Lung (tissue), 11 donors: ENCODE measurements at regions not wholly inside any gene's neighbourhood (a gene's known extent, or its start where the extent isn't known, plus 50 kb on each side); places are given as distances from the start of the nearest gene placed in this dataset.

Experiments
- ATAC-seq: fragments of 200-7000 bp; cut with Tn5 transposase; one replicate; pipeline ENCODE4 v1.9.1; 2020; ENCODE audit warnings: moderate number of reproducible peaks; ENCODE audit not compliant: insufficient read depth, low FRiP score
- DNase-seq, 3 donors: peaks; one replicate each; pipeline ENCODE4 v3.0.0-alpha.2; 2013 to 2017
- H3K27ac ChIP-seq, 2 donors: one replicate each; pipeline ENCODE4 v1.5.1; 2013; ENCODE audit warnings: mild to moderate bottlenecking in 2 of 2, moderate library complexity in 2 of 2, control low read depth in 1 of 2, inconsistent platforms in 1 of 2, low read depth in 1 of 2, low read length in 1 of 2
- H3K27me3 ChIP-seq, 3 donors: one replicate each; pipeline ENCODE4 v1.5.1; 2013; ENCODE audit warnings: low read length in 2 of 3; ENCODE audit not compliant: control insufficient read depth in 3 of 3, insufficient read depth in 3 of 3
- H3K36me3 ChIP-seq, 4 donors: one replicate each; pipeline ENCODE4 v1.5.1; 2013; ENCODE audit warnings: low read length in 4 of 4, mild to moderate bottlenecking in 1 of 4, moderate library complexity in 1 of 4; ENCODE audit not compliant: control insufficient read depth in 4 of 4, insufficient read depth in 4 of 4
- H3K4me1 ChIP-seq, 5 donors: one replicate each; pipeline ENCODE4 v1.5.1; 2013; ENCODE audit warnings: low read length in 5 of 5, mild to moderate bottlenecking in 2 of 5, moderate library complexity in 1 of 5; ENCODE audit not compliant: control insufficient read depth in 5 of 5, insufficient read depth in 5 of 5
- H3K4me3 ChIP-seq: one replicate; pipeline ENCODE4 v1.5.1; 2013; ENCODE audit warnings: mild to moderate bottlenecking, control low read depth, moderate library complexity
- H3K9ac ChIP-seq, 2 donors: one replicate each; pipeline ENCODE4 v1.5.1; 2013; ENCODE audit warnings: low read length in 2 of 2, control low read depth in 1 of 2; ENCODE audit not compliant: insufficient read depth in 1 of 2
- H3K9me3 ChIP-seq, 4 donors: one replicate each; pipeline ENCODE4 v1.5.1; 2013; ENCODE audit warnings: low read length in 3 of 4, mild to moderate bottlenecking in 1 of 4, moderate library complexity in 1 of 4; ENCODE audit not compliant: control insufficient read depth in 4 of 4, insufficient read depth in 3 of 4
- WGBS, 2 donors: extraction: QIAGEN DNeasy Blood & Tissue Kit; methylation state at CpG; one replicate each; pipeline ENCODE4 v1.1.7; 2013; 5-methylcytosine and 5-hydroxymethylcytosine counted together
- TF ChIP-seq, protein P1 (sequence below): IDR thresholded peaks from 2 replicates; pipeline ENCODE4 v1.5.1; 2012; ENCODE audit warnings: mild to moderate bottlenecking; ENCODE audit errors: control extremely low read depth, extremely low read depth
- donor health status: control.
- donor health status: control.
- donor health status: Bipolar disorder and iron deficiency.
- donor health status: healthy.
- donor health status: DM: yes; HTN: yes; CAD: no.

GRCh38 chr6:66526061-66526460 is 819.0 kb upstream of the EYS start:
- no peaks in the 10 kb centered on the region for H3K36me3 ChIP-seq
- H3K27me3 ChIP-seq: no peaks in the 10 kb centered on the region
- no peak overlapping the region for H3K27ac ChIP-seq
- 90 to 91% methylated on average over 3 of the region's 3 CpGs for WGBS, 2 donors
- DNase-seq: no peak
- H3K9me3 ChIP-seq: no peaks in the 10 kb centered on the region
- H3K4me3 ChIP-seq: no peak overlapping the region
- no peak for ATAC-seq
- no peak overlapping the region for H3K9ac ChIP-seq
- H3K4me1 ChIP-seq: no peaks in the 10 kb centered on the region
- TF ChIP-seq, protein P1, sequence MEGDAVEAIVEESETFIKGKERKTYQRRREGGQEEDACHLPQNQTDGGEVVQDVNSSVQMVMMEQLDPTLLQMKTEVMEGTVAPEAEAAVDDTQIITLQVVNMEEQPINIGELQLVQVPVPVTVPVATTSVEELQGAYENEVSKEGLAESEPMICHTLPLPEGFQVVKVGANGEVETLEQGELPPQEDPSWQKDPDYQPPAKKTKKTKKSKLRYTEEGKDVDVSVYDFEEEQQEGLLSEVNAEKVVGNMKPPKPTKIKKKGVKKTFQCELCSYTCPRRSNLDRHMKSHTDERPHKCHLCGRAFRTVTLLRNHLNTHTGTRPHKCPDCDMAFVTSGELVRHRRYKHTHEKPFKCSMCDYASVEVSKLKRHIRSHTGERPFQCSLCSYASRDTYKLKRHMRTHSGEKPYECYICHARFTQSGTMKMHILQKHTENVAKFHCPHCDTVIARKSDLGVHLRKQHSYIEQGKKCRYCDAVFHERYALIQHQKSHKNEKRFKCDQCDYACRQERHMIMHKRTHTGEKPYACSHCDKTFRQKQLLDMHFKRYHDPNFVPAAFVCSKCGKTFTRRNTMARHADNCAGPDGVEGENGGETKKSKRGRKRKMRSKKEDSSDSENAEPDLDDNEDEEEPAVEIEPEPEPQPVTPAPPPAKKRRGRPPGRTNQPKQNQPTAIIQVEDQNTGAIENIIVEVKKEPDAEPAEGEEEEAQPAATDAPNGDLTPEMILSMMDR: no peak

GRCh38 chr6:66522864-66523263 is 815.8 kb upstream of the EYS start:
- no peak for ATAC-seq
- no peak for DNase-seq
- no peaks in the 10 kb centered on the region for H3K4me1 ChIP-seq
- no peaks in the 10 kb centered on the region for H3K27me3 ChIP-seq
- no peak overlapping the region for H3K9ac ChIP-seq
- H3K27ac ChIP-seq: no peak overlapping the region
- 63 to 81% methylated on average over 2 of the region's 2 CpGs for WGBS, 2 donors
- H3K36me3 ChIP-seq: no peaks in the 10 kb centered on the region
- no peak overlapping the region for H3K4me3 ChIP-seq
- H3K9me3 ChIP-seq: no peaks in the 10 kb centered on the region
- TF ChIP-seq, protein P1: no peak

- no peak for DNase-seq
- H3K4me3 ChIP-seq: no peak overlapping the region
- H3K27ac ChIP-seq: no peak overlapping the region
- no peak overlapping the region for H3K9ac ChIP-seq
- ATAC-seq: no peak
- no peaks in the 10 kb centered on the region for H3K36me3 ChIP-seq
- H3K27me3 ChIP-seq: no peaks in the 10 kb centered on the region
- H3K4me1 ChIP-seq: no peaks in the 10 kb centered on the region
- TF ChIP-seq, protein P1: no peak
- H3K9me3 ChIP-seq: no peaks in the 10 kb centered on the region
Observed at GRCh38 chr6:66516377-66516776, 809.4 kb upstream of the EYS start.

GRCh38 chr6:66508433-66508832 is 801.4 kb upstream of the EYS start:
- H3K4me3 ChIP-seq: no peak overlapping the region
- DNase-seq: no peak
- no peaks in the 10 kb centered on the region for H3K36me3 ChIP-seq
- no peak for ATAC-seq
- no peaks in the 10 kb centered on the region for H3K9me3 ChIP-seq
- H3K27me3 ChIP-seq: no peaks in the 10 kb centered on the region
- no peaks in the 10 kb centered on the region for H3K4me1 ChIP-seq
- 71 to 83% methylated on average over 3 of the region's 3 CpGs for WGBS, 2 donors
- no peak overlapping the region for H3K27ac ChIP-seq
- TF ChIP-seq, protein P1: no peak
- H3K9ac ChIP-seq: no peak overlapping the region
